ENCODE measurements at regions not wholly inside any gene's neighbourhood (a gene's known extent, or its start where the extent isn't known, plus 50 kb on each side); places are given as distances from the start of the nearest gene placed in this dataset.

DNA sequence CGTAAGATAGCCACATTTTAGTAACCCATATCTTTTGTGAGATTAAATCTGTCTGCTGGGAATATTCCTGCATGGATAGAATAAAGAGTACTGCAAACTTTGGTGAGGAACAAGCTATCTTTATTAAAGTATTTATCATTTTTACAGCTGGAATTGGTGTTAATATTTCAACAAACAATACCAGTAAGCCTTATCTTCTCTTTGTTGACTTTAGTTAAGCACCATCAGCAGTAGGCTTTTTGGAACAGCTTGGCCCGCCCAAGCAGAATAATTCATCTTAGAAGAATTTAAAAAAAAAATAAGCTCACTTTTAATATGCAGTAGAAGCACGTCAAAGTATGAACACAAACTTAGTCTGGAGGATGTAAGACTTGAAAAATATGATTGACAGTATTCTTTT is 917.8 kb upstream of the ADGRB3 start:
- TF ChIP-seq CTCF (IDR thresholded peaks at IDR 0.05; ENCODE audit: low read depth, low read length), result no peak
- TF ChIP-seq EZH2phosphoT487 (IDR thresholded peaks at IDR 0.05; ENCODE audit: low read depth), result no peak
